ENCODE measurements at regions not wholly inside any gene's neighbourhood (a gene's known extent, or its start where the extent isn't known, plus 50 kb on each side); places are given as distances from the start of the nearest gene placed in this dataset.
"Not testable (repeated sequence)": the region's sequence is repeated elsewhere in the genome, so short reads cannot be mapped to it uniquely, and the experiment has no call there.

DNA sequence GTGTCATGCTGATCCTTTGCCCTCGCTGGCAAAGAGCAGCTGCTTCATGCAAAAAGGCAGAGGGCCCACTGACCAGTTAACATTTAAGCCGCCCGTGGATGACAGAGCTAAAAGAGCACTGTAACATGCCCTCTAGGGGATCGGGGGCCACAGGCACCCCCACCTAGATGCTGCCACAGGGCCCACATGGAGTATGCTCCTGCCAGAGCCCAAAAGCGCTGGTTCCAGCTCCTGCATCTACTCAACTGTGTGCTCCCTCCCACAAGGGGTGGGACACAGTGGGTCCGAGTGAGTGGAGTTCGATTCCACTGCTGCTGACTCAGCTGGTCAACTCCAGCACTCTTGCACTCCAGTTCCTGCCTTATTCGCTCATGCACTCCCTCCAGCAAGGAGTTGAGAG lies 199.8 kb upstream of the CNTNAP2 start:
- DNase-seq, result no peak

DNA sequence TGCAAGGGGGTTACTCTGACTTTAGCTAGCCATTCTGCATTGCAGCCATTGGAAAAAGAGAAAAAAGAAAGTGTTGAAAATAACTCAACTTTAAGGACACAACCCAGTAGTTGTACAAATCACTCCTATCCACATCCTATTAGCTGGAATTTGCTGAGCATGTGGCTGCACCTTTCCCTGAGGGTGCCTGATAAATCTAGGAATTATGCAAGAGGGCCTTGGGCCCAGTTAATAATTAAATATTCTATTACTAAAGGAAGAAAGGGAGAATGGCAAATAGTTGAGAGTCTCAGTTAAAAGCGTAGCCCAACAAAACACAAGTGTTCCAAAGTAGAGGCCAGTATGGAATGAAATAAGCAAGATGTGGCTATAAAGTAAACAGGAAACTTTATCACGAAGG lies 200.9 kb upstream of the CNTNAP2 start:
- no peak for DNase-seq

DNA sequence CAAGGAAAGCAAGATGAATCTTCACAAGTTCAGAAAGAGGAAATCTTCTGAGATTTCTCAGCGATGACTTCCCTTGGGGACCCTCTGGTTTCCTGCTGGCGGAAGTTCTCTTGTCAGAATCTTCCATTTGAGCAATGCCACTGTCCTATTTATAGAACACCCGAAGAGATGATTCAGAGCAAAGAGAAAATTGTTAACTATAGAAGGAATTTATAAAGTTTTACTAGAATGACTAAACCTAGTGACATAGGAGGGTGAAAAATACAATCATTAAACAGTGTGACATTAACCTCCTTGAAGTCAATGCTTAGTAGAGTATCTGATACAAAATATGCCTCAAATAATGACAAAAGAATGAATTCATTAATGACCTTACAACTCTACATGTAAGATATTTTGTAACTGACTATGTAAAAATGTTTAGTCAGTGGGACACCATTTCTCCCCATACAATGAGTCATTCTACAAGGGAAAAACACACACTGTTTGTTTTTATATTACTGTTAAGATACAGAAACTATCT lies 206.5 kb upstream of the CNTNAP2 start:
- DNase-seq, result no peak

GRCh38 chr7:145903658-145904057 lies 212.9 kb upstream of the CNTNAP2 start:
- DNase-seq, result no peak

- DNase-seq, result no peak
Measured at GRCh38 chr7:145902123-145902522, 214.5 kb upstream of the CNTNAP2 start.

DNA sequence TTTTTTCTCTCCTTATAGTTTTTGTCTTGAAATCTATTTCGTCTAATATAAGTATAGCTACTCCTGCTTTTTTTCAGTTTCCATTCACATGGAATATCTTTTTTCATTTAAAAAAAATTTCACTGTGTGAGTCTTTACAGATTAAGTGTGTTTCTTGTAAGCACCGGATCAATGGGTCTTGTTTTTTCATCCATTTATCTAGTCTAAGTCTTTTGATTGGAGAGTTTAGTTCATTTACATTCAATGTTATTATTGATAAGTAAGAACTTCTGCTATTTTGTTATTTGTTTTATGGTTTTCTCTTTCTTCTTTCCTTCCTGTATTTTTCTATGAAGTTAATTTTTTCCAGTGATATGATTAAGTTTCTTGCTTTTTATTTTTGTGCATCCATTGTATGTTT lies 216.7 kb upstream of the CNTNAP2 start:
- DNase-seq, result no peak

DNA sequence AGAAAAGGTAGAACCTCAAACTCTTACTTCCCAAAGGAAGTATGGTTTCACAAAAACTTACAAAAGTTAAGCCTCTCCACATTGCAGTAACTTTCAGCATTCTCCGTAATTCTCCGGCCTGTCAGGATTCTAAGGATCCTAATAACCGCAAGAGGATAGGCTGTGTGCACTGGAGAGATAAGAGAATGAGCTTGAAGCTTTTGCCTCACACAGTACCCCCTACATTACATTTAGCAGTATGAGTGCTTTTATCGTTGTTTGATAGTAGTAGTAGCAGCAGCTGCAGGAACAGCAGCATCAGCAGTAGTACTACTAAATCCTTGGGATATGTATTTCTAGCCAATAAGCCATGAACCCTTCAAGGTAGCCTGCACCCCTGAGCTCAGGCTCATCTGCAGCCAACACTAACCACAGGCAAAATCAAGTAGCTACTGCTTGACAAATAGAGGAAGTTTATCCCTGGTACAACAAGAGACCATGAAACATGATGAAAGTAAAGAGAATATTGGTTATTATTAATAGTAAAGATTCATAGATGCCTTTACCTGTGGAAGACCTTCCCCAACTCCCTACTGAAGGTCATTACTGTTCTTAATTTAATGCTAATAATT lies 222.6 kb upstream of the CNTNAP2 start:
- no peak for DNase-seq

- DNase-seq, result no peak
Measured at GRCh38 chr7:145884716-145885514, 231.7 kb upstream of the CNTNAP2 start.

- DNase-seq, result no peak
Measured at GRCh38 chr7:145876376-145876775, 240.2 kb upstream of the CNTNAP2 start.

DNA sequence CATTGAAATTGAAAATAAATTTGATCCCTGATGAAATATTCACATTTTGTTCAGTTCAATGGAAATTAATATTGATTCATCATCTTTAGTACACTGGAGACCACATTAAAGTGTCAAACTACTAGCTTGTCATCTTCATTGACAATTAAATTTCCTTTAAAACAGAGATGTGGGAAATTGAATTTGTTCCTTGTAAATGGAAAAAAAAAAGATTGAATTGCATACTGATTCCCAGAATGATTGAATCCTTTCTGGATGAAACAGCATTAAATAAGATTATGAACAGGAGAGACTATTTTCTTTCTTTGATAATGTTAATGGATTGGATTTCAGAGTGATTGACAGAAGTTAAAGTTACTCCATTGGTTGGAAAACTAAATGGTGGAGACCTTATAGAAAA lies 241.3 kb upstream of the CNTNAP2 start:
- no peak for DNase-seq

DNA sequence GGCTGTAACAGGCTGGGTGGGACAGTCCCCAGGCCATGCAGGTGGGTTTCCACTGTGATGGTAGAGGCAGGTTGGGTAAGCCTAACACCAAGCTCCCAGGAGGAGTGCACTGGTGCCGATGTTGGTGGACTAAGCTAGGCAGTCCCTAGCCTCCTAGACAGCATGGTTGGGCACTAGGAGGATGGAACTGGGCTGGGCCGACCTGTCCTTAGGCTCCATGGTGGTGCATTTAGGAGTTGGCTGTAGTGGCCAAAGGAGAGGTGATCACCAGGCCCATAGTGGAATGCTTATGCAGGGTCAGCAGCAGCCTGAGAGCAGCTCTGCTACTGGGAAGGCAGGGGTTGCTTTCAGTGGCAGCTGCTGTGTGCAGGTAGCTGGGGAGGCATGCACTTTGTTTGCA lies 247.7 kb upstream of the CNTNAP2 start:
- DNase-seq, result no peak

- DNase-seq, result no peak
Measured at GRCh38 chr7:145862212-145862611, 254.4 kb upstream of the CNTNAP2 start.

DNA sequence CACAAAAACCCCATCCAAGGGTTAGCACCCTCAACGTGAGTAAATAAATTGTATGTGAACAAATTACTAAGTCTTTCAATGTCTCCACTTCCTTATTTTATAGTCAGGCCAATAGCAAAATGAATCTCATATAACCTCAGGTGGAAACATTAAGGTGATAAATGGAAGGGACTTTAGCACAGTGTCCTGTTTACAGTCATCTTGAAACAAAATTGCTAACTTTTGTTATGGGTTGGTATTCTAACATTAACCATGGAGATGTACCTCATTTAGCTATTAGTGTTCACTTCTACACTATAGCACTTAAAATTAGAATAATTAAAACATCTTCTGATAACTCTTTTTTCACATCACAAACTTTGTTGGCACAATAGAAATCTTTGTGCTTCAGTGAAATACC lies 255.8 kb upstream of the CNTNAP2 start:
- no peak for DNase-seq

DNA sequence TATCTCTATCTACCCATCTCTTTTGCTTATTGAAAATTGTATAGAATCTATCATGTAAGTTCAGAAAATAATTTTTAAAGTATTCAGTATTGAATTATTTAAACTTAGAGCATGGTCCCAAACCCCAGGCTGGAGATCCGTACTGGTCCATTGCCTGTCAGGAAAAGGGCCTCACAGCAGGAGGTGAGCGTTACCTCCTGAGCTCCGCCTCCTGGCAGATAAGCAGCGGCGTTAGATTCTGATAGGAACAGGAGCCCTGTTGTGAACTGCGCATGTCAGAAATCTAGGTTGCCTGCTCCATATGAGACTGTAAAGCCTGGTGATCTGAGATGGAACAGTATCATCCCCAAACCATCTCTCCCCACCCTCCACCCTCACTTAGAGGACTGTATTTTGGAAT lies 266.0 kb upstream of the CNTNAP2 start:
- no peak for DNase-seq

DNA sequence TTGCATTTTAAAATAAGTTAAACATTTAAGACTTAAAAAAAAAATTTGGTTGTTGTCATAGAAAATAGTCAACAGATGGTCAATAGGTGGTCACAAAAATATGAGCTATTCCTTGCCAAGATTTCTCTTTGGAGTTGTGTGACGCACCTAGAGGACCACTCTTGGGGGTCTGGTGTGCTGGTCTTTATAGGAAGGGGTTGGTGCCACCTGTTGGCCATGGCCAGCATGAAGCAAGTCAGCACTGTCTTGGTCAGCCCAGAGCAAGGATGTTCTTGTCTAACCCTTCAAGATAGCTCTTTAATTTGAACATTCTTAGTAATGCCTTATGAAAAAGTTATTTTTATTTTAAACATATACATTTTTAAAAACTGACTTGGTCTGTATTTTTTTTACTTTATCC lies 267.9 kb upstream of the CNTNAP2 start:
- peak; percentile 23 for DNase-seq

GRCh38 chr7:145845345-145845744 lies 271.3 kb upstream of the CNTNAP2 start:
- no peak for DNase-seq

DNA sequence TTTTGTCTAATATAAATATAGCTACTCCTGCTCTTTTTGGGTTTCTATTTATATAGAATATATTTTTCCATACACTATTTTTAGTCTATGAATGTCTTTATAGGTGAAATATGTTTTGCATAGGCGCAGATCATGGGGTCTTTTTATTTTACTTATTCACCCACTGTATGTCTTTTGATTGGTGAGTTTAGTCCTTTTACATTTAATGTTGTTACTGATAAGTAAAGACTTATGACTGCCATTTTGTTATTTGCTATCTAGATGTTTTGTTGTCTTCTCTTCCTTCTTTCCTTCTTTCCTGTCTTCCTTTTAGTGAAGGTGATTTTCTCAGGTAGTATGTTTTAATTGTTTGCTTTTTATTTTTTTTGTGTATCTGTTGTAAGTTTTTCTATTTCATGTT lies 276.8 kb upstream of the CNTNAP2 start:
- DNase-seq, result no peak

DNA sequence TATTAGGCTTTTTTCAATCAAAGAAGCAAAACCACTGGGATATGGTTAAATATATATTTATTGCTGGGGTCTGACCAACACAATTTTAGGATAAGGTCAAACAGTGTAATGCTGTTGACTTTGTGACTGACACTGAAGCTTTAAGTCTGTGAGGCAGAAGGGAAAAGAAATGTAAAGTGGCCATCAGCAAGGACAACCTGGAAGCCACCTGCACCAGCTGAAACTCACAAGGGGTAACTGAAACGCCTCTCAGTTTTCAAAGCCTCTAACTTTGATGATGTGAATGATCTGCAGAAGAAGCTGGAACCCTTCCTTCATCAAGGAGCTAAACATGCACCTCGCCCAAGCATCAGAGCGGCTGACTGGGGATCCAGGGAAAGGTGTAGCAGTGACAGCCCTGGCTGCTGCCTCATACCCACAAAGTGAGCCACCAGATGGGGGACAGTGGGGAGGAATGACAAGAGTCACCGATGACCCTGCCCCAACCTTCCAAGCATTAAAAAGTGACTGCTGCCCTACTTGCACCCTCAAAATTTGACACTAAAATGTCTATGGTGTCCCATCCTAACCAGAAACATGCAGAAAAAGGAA lies 284.9 kb upstream of the CNTNAP2 start:
- DNase-seq, result no peak

GRCh38 chr7:145817687-145818086 lies 298.9 kb upstream of the CNTNAP2 start:
- no peak for DNase-seq

GRCh38 chr7:145812218-145812617 lies 304.4 kb upstream of the CNTNAP2 start:
- no peak for DNase-seq

GRCh38 chr7:145805496-145805895 lies 311.1 kb upstream of the CNTNAP2 start:
- not testable (repeated sequence) for DNase-seq

- no peak for DNase-seq
Measured at GRCh38 chr7:145797507-145797906, 319.1 kb upstream of the CNTNAP2 start.

DNA sequence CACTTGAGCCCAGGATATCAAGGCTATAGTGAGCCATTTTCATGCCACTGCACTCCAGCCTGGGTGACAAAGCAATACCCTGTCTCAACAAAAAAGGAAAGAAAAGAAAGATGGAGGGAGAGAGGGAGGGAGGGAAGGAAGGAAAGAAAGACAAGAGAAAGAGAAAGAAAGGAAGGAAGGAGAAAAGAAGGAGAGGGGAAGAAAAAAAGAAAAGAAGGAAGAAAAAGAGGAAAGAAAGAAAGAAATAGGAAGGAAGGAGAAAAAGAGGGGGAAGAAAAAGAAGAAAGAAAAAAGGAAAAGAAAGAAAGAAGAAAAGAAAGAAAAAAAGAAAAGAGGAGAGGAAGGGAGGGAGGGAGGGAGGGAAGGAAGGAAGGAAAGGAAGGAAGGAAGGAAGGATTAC lies 321.5 kb upstream of the CNTNAP2 start:
- DNase-seq, result no peak
